Thyroid gland (tissue), 4 donors: ENCODE measurements at regions not wholly inside any gene's neighbourhood (a gene's known extent, or its start where the extent isn't known, plus 50 kb on each side); places are given as distances from the start of the nearest gene placed in this dataset.

Experiments used
- CTCF ChIP-seq, 6 experiments: fragments of 200-600 bp in 3 of 6; fragments of 450-650 bp in 3 of 6; sonication (generic) in 3 of 6; IDR thresholded peaks; one replicate each; pipeline ENCODE4 v1.5.1; 2016 to 2019; ENCODE audit warnings: antibody characterized with exemption in 6 of 6, mild to moderate bottlenecking in 2 of 6, inconsistent platforms in 1 of 6, moderate library complexity in 1 of 6
- POLR2A ChIP-seq, 2 donors: fragments of 450-650 bp; IDR thresholded peaks; one replicate each; pipeline ENCODE4 v1.6.1; 2017; ENCODE audit warnings: antibody characterized with exemption in 2 of 2, mild to moderate bottlenecking in 2 of 2, moderate library complexity in 1 of 2

DNA sequence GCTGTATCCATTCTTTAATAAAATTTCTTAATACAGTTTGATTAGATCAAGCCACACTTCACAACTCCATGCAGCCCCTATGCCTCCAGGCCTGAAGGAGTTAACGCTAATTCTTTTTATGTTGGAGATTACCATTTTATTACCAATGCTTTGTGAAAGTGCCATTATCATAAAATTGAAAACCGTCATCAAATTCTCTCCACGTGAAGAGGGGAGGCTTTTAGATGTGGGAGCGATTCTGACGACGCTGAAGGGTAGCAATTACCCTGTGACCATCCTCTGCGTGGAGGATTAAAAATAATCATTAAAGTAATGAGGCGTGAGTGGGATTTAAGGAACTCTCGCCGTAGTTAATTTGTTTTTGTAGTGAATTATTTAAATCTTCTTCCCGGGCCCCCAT lies 278.8 kb downstream of the CRLF2 start:
- TF ChIP-seq CTCF (IDR thresholded peaks at IDR 0.05) (no peak), POLR2A (IDR thresholded peaks at IDR 0.05) (no peak)
